ENCODE measurements at regions not wholly inside any gene's neighbourhood (a gene's known extent, or its start where the extent isn't known, plus 50 kb on each side); places are given as distances from the start of the nearest gene placed in this dataset.

DNA sequence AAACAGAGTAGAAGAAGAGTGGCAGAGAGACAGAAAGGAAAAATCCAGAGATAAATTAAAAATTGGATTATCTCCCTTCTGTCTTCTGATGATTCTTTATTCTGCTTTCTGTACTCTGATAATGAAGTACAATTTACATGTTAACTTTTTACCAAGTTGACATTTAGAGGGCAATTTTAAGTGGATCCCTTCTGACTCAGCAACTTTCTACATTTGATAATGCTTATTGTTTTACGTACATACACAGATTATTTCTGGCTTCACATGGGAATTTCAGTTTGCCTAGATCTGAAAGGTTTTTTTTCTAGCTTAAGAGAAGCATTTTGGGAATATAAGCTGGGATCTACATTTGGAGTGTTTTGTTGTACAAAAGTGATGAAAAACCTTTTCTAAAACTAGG is 491.3 kb downstream of the OTOL1 start:
- H3K4me3 ChIP-seq (ENCODE audit: low read depth, low read length), result no peak overlapping the region
- TF ChIP-seq, protein P1, sequence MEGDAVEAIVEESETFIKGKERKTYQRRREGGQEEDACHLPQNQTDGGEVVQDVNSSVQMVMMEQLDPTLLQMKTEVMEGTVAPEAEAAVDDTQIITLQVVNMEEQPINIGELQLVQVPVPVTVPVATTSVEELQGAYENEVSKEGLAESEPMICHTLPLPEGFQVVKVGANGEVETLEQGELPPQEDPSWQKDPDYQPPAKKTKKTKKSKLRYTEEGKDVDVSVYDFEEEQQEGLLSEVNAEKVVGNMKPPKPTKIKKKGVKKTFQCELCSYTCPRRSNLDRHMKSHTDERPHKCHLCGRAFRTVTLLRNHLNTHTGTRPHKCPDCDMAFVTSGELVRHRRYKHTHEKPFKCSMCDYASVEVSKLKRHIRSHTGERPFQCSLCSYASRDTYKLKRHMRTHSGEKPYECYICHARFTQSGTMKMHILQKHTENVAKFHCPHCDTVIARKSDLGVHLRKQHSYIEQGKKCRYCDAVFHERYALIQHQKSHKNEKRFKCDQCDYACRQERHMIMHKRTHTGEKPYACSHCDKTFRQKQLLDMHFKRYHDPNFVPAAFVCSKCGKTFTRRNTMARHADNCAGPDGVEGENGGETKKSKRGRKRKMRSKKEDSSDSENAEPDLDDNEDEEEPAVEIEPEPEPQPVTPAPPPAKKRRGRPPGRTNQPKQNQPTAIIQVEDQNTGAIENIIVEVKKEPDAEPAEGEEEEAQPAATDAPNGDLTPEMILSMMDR (IDR thresholded peaks at IDR 0.05; ENCODE audit: low read depth, low read length), result no peak
- in situ Hi-C loops (cut with HindIII; ENCODE audit: low sequenced_read_pairs), result no loop called here
- no peak for DNase-seq (ENCODE audit: low read depth, low spot score)

DNA sequence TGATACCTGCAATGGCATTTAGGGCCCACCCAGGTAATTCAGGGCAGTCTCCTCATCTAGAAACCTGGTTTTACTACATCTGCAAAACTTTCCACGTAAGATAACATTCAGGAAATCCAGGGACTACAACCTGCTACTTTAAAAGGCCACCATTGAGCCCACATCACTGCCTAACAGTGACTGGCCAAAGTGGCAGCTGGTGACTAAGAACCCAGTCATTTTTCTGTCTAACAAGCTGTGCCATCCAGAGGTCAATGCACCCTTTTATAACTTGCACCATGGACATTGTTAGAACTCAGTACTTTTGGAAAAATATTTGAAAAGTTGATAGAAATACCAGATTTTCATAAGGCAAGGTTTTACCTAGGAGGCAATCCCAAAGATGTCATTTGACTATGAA is 492.4 kb downstream of the OTOL1 start:
- DNase-seq (ENCODE audit: low read depth, low spot score), result no peak
- TF ChIP-seq, protein P1 (IDR thresholded peaks at IDR 0.05; ENCODE audit: low read depth, low read length), result no peak
- no peak overlapping the region for H3K4me3 ChIP-seq (ENCODE audit: low read depth, low read length)
- in situ Hi-C loops (cut with HindIII; ENCODE audit: low sequenced_read_pairs), result no loop called here

DNA sequence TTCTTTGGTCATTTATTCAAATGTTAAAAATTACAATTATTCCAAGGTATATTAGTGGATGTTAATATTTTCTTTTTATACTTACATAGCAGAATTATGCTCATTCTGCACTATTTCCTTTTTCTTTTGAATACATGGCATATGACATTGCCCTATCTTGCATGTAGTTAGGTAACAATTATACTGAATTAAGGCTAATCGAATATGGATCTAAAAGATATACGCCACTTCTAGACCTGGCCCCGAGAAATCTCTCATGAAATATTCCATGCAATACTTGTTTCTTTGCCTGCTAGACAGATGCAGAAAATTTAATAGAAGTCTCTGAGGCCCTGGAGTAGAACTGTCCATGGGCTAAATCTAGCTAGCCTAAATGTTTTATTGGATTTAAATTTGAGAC is 493.4 kb downstream of the OTOL1 start:
- no peak for DNase-seq (ENCODE audit: low read depth, low spot score)
- no peak overlapping the region for H3K4me3 ChIP-seq (ENCODE audit: low read depth, low read length)
- TF ChIP-seq, protein P1 (IDR thresholded peaks at IDR 0.05; ENCODE audit: low read depth, low read length), result no peak
- in situ Hi-C loops (cut with HindIII; ENCODE audit: low sequenced_read_pairs), result no loop called here

DNA sequence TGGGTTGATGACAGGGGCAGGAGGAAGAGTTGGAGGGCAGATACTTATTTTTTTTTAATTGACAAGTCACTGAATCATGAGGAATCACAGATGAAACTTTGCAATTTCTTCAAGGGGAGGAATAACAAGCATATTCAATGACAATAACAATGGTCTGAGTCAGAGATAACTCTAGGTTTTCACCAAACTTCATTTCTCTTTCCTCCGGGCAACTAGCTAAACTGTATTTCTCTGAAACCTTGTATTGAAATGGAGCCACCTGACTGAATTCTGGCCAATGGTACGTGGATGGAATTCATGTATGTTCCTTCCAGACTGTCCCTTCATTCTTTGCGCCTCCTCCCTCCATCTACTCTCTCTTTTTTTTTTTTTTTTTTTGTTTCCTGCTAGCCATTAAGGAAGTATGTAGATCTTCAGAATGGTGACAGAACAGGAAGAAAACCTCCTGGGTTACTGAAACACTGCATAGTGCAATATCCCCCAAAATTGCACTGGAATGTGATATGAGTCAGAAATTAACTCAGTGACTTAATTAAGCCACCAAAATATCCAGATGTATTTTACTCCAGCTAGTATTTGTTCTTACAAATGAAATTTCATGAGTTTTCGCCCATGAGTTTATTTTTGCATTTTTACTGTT is 495.4 kb downstream of the OTOL1 start:
- TF ChIP-seq, protein P1 (IDR thresholded peaks at IDR 0.05; ENCODE audit: low read depth, low read length), result no peak
- DNase-seq (ENCODE audit: low read depth, low spot score), result no peak
- in situ Hi-C loops (cut with HindIII; ENCODE audit: low sequenced_read_pairs), result no loop called here
- H3K4me3 ChIP-seq (ENCODE audit: low read depth, low read length), result no peak overlapping the region

DNA sequence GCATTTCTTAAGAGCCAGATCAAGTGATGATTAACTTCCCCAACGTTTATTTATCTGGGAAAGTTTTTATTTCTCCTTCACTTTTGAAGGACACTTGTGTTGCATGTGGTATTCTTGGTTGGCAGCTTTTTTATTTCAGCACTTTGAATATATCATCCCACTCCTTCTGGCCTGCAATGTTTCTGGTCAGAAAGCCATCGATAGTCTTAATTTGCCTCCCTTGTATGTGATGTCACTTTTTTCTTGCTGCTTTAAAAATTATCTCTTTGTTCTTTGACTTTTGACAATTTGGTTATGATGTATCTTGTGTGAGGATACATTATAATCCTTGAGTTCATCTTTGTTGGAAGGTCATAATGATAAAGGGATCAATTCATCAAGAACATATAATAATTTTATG is 503.2 kb downstream of the OTOL1 start:
- TF ChIP-seq, protein P1 (IDR thresholded peaks at IDR 0.05; ENCODE audit: low read depth, low read length), result no peak
- no peak for DNase-seq (ENCODE audit: low read depth, low spot score)
- in situ Hi-C loops (cut with HindIII; ENCODE audit: low sequenced_read_pairs), result no loop called here

DNA sequence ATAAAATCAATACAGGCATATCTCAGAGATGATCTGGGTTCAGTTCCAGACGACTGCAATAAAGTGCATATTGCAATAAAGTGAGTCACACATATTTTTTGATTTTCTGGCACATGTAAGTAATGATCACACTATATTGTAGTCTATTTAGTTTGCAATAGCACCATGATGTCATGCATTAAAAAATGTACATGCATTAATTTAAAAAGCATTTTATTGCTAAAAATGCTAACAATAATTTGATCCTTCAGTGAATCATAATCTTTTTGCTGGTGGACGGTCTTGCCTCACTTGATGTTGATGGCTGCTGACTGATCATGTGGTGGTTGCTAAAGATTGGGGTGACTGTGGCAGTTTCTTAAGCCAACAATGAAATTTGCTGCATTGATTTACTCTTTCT is 511.1 kb downstream of the OTOL1 start:
- TF ChIP-seq, protein P1 (IDR thresholded peaks at IDR 0.05; ENCODE audit: low read depth, low read length), result no peak
- no peak for DNase-seq (ENCODE audit: low read depth, low spot score)
- no peak overlapping the region for H3K4me3 ChIP-seq (ENCODE audit: low read depth, low read length)
- in situ Hi-C loops (cut with HindIII; ENCODE audit: low sequenced_read_pairs), result no loop called here

More for the DNA sequence above, 503.2 kb downstream of the OTOL1 start:
- H3K4me3 ChIP-seq (ENCODE audit: low read depth, low read length), result no peak overlapping the region

Measured in astrocyte of the spinal cord (primary cell).